ENCODE measurements at regions not wholly inside any gene's neighbourhood (a gene's known extent, or its start where the extent isn't known, plus 50 kb on each side); places are given as distances from the start of the nearest gene placed in this dataset.

GRCh38 chr2:82412021-82412420, 2047.1 kb downstream of the SUCLG1 start:
- TF ChIP-seq CTCF (IDR thresholded peaks at IDR 0.05), result no peak
- Histone ChIP-seq H3K4me3 (no peak overlapping the region), H3K27ac (no peak overlapping the region)
- DNase-seq (ENCODE audit: low spot score), result no peak

DNA sequence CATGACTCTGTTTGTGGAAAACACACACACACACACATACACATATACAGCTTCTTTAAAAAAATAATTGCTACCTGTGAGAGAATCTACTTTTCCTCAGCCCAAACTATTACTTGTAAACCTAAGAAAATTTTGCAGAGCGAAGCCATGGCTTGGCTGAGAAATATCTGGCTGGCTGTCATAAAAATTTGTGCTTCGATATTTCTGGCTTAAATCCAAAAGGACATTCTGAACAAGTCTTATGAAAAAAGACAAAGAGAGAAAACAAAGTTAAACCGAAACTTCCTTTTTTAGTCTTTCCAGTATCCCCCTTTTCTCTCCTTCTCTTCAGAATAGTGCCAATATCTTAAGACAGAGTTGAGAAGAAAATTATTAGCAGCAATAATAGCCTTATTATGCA, 2048.0 kb downstream of the SUCLG1 start:
- no peak overlapping the region for H3K27ac ChIP-seq
- H3K4me3 ChIP-seq, result peak overlapping the region; percentile 34
- DNase-seq (ENCODE audit: low spot score), result no peak
- TF ChIP-seq CTCF (IDR thresholded peaks at IDR 0.05), result no peak

- DNase-seq (ENCODE audit: low spot score), result no peak
- TF ChIP-seq CTCF (IDR thresholded peaks at IDR 0.05), result no peak
- no peak overlapping the region for H3K27ac ChIP-seq
- H3K4me3 ChIP-seq, result no peak overlapping the region
These were observed 2063.5 kb downstream of the SUCLG1 start for GRCh38 chr2:82395531-82395930.

DNA sequence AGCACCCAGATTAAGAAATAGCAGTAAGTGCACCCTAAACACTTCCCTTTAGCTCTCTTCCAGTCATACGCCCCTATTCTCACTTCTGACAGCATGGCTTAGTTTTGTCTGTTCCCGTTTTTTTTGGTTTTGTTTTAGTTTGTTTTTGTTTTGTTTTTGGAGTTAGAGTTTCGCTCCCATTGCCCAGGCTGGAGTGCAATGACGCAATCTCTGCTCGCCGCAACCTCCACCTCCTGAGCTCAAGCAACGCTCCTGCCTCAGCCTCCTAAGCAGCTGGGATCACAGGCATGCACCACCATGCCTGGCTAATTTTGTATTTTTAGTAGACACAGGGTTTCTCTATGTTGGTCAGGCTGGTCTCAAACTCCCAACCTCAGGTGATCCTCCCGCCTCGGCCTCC, 2067.7 kb downstream of the SUCLG1 start:
- H3K27ac ChIP-seq, result no peak overlapping the region
- TF ChIP-seq CTCF (IDR thresholded peaks at IDR 0.05), result no peak
- H3K4me3 ChIP-seq, result no peak overlapping the region
- DNase-seq (ENCODE audit: low spot score), result no peak

DNA sequence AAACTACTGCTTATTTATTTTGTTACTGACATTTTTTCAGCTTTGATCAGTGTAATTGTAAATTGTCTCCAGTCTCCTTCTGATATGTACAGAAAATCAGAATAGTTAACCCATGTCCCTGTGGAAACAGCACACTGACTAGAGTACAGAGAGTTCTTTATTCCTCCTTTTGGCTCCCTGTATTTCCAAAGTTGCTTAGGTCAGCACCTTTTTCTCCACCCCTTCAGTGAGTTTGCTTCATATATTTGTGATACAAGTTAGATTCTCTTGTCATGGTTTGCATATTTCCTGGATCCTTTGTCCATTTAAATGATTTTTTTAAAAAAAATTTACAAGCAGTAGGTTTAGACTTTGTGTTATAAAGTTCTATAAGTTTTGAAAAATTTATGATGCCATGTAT, 2051.1 kb upstream of the LRRTM1 start:
- DNase-seq (ENCODE audit: low spot score), result no peak
- no peak for TF ChIP-seq CTCF (IDR thresholded peaks at IDR 0.05)
- no peak overlapping the region for H3K27ac ChIP-seq
- no peak overlapping the region for H3K4me3 ChIP-seq

GRCh38 chr2:82345910-82346309, 2041.4 kb upstream of the LRRTM1 start:
- no peak for TF ChIP-seq CTCF (IDR thresholded peaks at IDR 0.05)
- DNase-seq (ENCODE audit: low spot score), result no peak
- H3K4me3 ChIP-seq, result no peak overlapping the region
- H3K27ac ChIP-seq, result no peak overlapping the region

DNA sequence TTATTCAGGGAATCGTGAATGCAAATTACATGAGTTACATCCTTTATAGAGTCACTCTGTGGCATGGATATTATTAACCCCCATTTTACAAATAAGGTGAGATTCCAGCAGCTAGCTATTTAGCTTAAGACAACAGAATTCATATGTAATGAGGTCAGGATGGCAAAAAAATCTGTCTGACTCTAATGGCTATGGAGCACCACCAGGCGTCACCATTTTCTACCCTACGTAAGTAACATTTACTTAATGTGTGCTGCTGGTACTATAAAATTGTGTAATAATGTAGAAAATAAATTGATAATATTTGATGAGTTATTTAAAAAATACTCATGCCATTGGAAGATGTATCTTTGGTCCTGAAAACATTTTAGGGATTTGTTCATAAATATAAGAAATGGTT, 2040.1 kb upstream of the LRRTM1 start:
- no peak for TF ChIP-seq CTCF (IDR thresholded peaks at IDR 0.05)

More for the DNA sequence above, 2040.1 kb upstream of the LRRTM1 start:
- no peak overlapping the region for H3K27ac ChIP-seq
- no peak overlapping the region for H3K4me3 ChIP-seq
- no peak for DNase-seq (ENCODE audit: low spot score)

Data from coronary artery (tissue), 2 donors.